Transverse colon (tissue), 4 donors: ENCODE measurements at regions not wholly inside any gene's neighbourhood (a gene's known extent, or its start where the extent isn't known, plus 50 kb on each side); places are given as distances from the start of the nearest gene placed in this dataset.

Experiments used
- CTCF ChIP-seq, 5 experiments: fragments of 200-600 bp in 3 of 5; fragments of 450-650 bp in 2 of 5; sonication (generic) in 3 of 5; IDR thresholded peaks; 1 replicate in 2 of 5; 2 replicates in 3 of 5; pipeline ENCODE4 v1.5.1; 2016 to 2017; ENCODE audit warnings: antibody characterized with exemption in 5 of 5, inconsistent platforms in 3 of 5, mild to moderate bottlenecking in 2 of 5, moderate library complexity in 1 of 5
- POLR2A ChIP-seq: fragments of 450-650 bp; IDR thresholded peaks from one replicate; pipeline ENCODE4 v1.6.1; 2016; ENCODE audit warnings: antibody characterized with exemption, mild to moderate bottlenecking, moderate library complexity
- POLR2AphosphoS5 ChIP-seq, 3 donors: sonication (generic); formaldehyde crosslinking; IDR thresholded peaks; one replicate each; pipeline ENCODE4 v1.6.1; 2016; ENCODE audit warnings: antibody characterized with exemption in 3 of 3

GRCh38 chr16:86112178-86112577, 213.2 kb downstream of the IRF8 start:
- TF ChIP-seq CTCF (IDR thresholded peaks at IDR 0.05) (no peak), POLR2A (no peak), POLR2AphosphoS5 (IDR thresholded peaks at IDR 0.05) (no peak)
